GM10266 (cell line): ENCODE measurements at regions not wholly inside any gene's neighbourhood (a gene's known extent, or its start where the extent isn't known, plus 50 kb on each side); places are given as distances from the start of the nearest gene placed in this dataset.

ENCODE experiments used
- DNase-seq: peaks from one replicate; pipeline ENCODE4 v3.0.0; 2012; ENCODE audit errors: extremely low spot score
- CTCF ChIP-seq: IDR thresholded peaks from 2 replicates; pipeline ENCODE4 v1.5.1; 2012; ENCODE audit warnings: mild to moderate bottlenecking, low read depth; ENCODE audit not compliant: control insufficient read depth, insufficient read depth; ENCODE audit errors: missing control alignments

GRCh38 chr3:145357453-145357852, 803.5 kb downstream of the PLOD2 start:
- no peak for DNase-seq
- no peak for TF ChIP-seq CTCF

DNA sequence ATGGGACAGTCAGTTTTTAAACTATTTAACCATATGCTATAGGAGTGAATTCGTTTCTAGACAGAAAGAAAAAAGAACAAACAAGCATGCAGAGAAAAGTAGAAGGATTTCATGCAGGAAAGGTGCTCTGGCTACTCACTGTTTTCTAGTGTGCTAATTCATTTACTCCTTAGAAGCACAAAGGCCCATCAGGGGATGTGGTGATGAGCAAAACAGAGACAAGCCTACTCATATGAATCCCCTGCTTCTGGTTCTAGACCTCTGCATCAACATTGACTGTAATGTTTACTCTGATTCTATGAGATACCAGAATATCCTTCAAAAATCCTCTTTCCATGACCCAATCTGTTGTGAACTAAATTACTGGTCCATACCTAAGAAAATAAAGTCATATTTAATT, 801.9 kb downstream of the PLOD2 start:
- DNase-seq: no peak
- TF ChIP-seq CTCF: no peak

DNA sequence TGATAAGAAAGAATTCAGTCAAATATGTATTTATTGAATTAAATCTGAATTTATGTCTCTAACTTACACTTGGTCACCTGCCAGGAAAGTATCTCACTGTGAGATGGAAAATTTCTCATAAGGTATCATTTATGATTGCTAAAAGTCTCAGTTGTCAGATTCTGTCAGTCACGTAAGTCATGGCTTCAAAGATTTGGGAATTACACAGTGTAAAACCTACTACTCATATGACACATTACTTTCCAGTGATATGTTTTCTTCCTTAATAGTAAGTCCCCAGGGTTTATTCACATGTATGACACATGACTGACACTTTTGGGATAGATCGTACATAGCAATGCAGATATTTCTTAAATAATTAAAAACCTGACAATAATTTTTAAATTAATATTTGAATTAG, 792.2 kb downstream of the PLOD2 start:
- no peak for DNase-seq
- TF ChIP-seq CTCF: no peak

- DNase-seq: no peak
- no peak for TF ChIP-seq CTCF
These were observed 790.1 kb downstream of the PLOD2 start for GRCh38 chr3:145370870-145371269.

GRCh38 chr3:145377301-145377700, 783.7 kb downstream of the PLOD2 start:
- DNase-seq: no peak
- no peak for TF ChIP-seq CTCF

DNA sequence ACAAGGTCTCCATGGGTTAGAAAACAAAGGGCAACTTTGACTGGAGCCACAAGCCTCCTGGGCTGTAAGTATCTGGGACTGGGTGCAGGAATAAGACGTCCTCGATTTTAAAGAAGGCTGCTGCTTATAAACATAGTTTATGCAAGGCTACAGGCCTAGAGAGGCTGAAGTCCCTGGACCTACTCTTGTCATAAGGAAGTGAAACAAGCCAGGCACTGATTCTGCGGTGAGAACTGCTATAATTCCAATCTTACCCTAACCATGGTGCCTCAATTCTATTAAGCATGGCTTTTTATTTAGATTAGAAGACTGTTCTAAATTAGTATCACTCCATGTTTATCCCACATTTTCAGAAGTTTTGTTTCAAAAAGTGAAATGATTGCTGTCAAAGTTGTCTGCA, 777.6 kb downstream of the PLOD2 start:
- no peak for TF ChIP-seq CTCF
- no peak for DNase-seq

- no peak for DNase-seq
- no peak for TF ChIP-seq CTCF
These were observed 776.7 kb downstream of the PLOD2 start for GRCh38 chr3:145384307-145384706.
